ENCODE measurements at regions not wholly inside any gene's neighbourhood (a gene's known extent, or its start where the extent isn't known, plus 50 kb on each side); places are given as distances from the start of the nearest gene placed in this dataset.
"Not testable (repeated sequence)": the region's sequence is repeated elsewhere in the genome, so short reads cannot be mapped to it uniquely, and the experiment has no call there.

DNA sequence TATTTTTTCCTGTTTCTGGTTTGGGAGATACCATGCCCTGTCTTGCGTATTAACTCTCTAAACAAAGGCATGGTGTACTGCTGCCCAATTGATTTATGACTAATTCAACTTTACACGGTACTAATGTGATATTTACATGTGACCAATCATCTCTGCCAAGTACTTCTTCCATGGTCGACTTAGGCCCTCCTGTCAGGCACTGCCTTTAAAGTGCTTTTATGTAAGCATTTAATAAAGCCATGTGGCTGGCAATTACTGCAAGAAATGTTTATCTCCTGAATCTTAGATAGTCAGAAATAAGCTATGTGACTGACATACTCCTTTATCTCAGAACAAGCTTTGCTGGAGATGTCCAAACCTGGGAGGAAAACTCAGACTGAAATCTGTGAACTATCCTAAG is 323.4 kb downstream of the BTBD3 start:
- no peak overlapping the region for H3K27ac Mint-ChIP-seq (ENCODE audit: unreplicated experiment)
- H3K9me3 ChIP-seq (ENCODE audit: insufficient read depth, low read depth, low read length), result no peaks in the 10 kb centered on the region
- H3K36me3 ChIP-seq (ENCODE audit: insufficient read depth, low read length), result no peaks in the 10 kb centered on the region
- H3K9ac ChIP-seq (ENCODE audit: low read length), result no peak overlapping the region
- no peaks in the 10 kb centered on the region for H3K4me1 Mint-ChIP-seq (ENCODE audit: low read depth, unreplicated experiment)
- no peaks in the 10 kb centered on the region for H4K20me1 ChIP-seq (ENCODE audit: insufficient read depth, low read length)
- no peak overlapping the region for H3K4me3 ChIP-seq (ENCODE audit: insufficient read depth, low read depth, low read length)
- H3K9me3 Mint-ChIP-seq (ENCODE audit: unreplicated experiment), result peaks cover 8% of the 10 kb centered on the region
- H3K79me2 ChIP-seq (ENCODE audit: insufficient read depth, low read length), result no peaks in the 10 kb centered on the region
- no peak overlapping the region for H2AFZ ChIP-seq (ENCODE audit: low read depth, low read length)
- DNase-seq (ENCODE audit: low read depth) (no peak), FAIRE-seq (no peak)
- H3K27ac ChIP-seq (ENCODE audit: low read depth, low read length), result no peak overlapping the region
- H3K36me3 Mint-ChIP-seq (ENCODE audit: low read depth, unreplicated experiment), result no peaks in the 10 kb centered on the region
- H3K4me3 Mint-ChIP-seq (ENCODE audit: unreplicated experiment), result no peak overlapping the region
- TF ChIP-seq EZH2 (IDR thresholded peaks at IDR 0.05; ENCODE audit: insufficient read depth, low read length), result no peak
- TF ChIP-seq, protein P1, sequence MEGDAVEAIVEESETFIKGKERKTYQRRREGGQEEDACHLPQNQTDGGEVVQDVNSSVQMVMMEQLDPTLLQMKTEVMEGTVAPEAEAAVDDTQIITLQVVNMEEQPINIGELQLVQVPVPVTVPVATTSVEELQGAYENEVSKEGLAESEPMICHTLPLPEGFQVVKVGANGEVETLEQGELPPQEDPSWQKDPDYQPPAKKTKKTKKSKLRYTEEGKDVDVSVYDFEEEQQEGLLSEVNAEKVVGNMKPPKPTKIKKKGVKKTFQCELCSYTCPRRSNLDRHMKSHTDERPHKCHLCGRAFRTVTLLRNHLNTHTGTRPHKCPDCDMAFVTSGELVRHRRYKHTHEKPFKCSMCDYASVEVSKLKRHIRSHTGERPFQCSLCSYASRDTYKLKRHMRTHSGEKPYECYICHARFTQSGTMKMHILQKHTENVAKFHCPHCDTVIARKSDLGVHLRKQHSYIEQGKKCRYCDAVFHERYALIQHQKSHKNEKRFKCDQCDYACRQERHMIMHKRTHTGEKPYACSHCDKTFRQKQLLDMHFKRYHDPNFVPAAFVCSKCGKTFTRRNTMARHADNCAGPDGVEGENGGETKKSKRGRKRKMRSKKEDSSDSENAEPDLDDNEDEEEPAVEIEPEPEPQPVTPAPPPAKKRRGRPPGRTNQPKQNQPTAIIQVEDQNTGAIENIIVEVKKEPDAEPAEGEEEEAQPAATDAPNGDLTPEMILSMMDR (IDR thresholded peaks at IDR 0.05; ENCODE audit: insufficient read depth, low read depth, low read length), result no peak
- H3K4me1 ChIP-seq (ENCODE audit: insufficient read depth, low read length), result no peaks in the 10 kb centered on the region
- no peak overlapping the region for H3K4me2 ChIP-seq (ENCODE audit: low read length)
- peaks cover 2% of the 10 kb centered on the region for H3K27me3 Mint-ChIP-seq (ENCODE audit: low read depth, unreplicated experiment)
- no peaks in the 10 kb centered on the region for H3K27me3 ChIP-seq (ENCODE audit: insufficient read depth, low read length)

DNA sequence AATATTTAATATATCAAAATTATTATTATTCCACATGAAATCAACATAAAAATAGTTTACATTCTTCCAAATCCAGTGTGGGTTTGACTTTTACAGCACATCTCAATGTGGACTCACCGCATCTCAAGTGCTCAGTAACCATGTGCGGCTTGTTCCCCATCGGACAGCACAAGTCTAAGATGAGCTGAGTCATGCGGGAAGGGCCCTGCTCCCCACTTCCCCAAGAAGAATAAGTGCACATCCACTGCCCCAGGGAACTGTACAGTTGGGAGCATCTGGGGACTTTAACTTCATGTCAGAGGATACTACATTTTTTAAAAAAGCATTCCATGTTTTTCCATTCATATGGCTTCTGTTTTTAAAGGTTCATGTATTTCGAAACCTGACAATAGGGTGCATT is 325.6 kb downstream of the BTBD3 start:
- no peaks in the 10 kb centered on the region for H3K36me3 ChIP-seq (ENCODE audit: insufficient read depth, low read length)
- H3K4me3 ChIP-seq (ENCODE audit: insufficient read depth, low read depth, low read length), result no peak overlapping the region
- H3K27me3 ChIP-seq (ENCODE audit: insufficient read depth, low read length), result no peaks in the 10 kb centered on the region
- no peak overlapping the region for H2AFZ ChIP-seq (ENCODE audit: low read depth, low read length)
- Mint-ChIP-seq H3K4me3 (ENCODE audit: unreplicated experiment) (no peak overlapping the region), H3K36me3 (ENCODE audit: low read depth, unreplicated experiment) (no peaks in the 10 kb centered on the region), H3K27me3 (ENCODE audit: low read depth, unreplicated experiment) (peaks cover 6% of the 10 kb centered on the region), H3K9me3 (ENCODE audit: unreplicated experiment) (peaks cover 9% of the 10 kb centered on the region), H3K27ac (ENCODE audit: unreplicated experiment) (no peak overlapping the region), H3K4me1 (ENCODE audit: low read depth, unreplicated experiment) (no peaks in the 10 kb centered on the region)
- no peaks in the 10 kb centered on the region for H3K4me1 ChIP-seq (ENCODE audit: insufficient read depth, low read length)
- H3K9ac ChIP-seq (ENCODE audit: low read length), result no peak overlapping the region
- no peak overlapping the region for H3K27ac ChIP-seq (ENCODE audit: low read depth, low read length)
- H3K79me2 ChIP-seq (ENCODE audit: insufficient read depth, low read length), result no peaks in the 10 kb centered on the region
- H4K20me1 ChIP-seq (ENCODE audit: insufficient read depth, low read length), result no peaks in the 10 kb centered on the region
- DNase-seq (ENCODE audit: low read depth) (no peak), FAIRE-seq (no peak)
- no peak overlapping the region for H3K4me2 ChIP-seq (ENCODE audit: low read length)
- no peak for TF ChIP-seq EZH2 (IDR thresholded peaks at IDR 0.05; ENCODE audit: insufficient read depth, low read length)
- TF ChIP-seq, protein P1 (IDR thresholded peaks at IDR 0.05; ENCODE audit: insufficient read depth, low read depth, low read length), result no peak
- no peaks in the 10 kb centered on the region for H3K9me3 ChIP-seq (ENCODE audit: insufficient read depth, low read depth, low read length)

DNA sequence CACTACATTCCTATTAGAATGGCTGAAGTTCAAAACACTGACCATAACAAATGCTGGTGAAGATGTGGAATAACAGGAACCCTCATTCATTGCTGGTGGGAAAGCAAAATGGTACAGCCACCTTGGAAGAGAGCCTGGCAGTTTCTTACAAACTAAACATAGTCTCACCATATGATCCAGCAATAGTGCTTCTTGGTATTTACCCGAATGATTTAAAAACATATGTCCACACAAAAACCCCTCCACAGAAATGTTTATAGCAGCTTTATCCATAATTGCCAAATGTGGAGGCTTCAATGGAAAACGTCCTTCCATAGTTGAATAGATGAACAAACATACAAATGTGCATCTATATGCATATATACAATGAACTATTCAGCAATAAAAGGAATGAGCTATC is 330.8 kb downstream of the BTBD3 start:
- Mint-ChIP-seq H3K36me3 (ENCODE audit: low read depth, unreplicated experiment) (no peaks in the 10 kb centered on the region), H3K27ac (ENCODE audit: unreplicated experiment) (no peak overlapping the region), H3K4me3 (ENCODE audit: unreplicated experiment) (no peak overlapping the region), H3K27me3 (ENCODE audit: low read depth, unreplicated experiment) (peaks cover 7% of the 10 kb centered on the region), H3K4me1 (ENCODE audit: low read depth, unreplicated experiment) (peaks cover 10% of the 10 kb centered on the region), H3K9me3 (ENCODE audit: unreplicated experiment) (peaks cover 10% of the 10 kb centered on the region)
- H4K20me1 ChIP-seq (ENCODE audit: insufficient read depth, low read length), result no peaks in the 10 kb centered on the region
- H3K4me3 ChIP-seq (ENCODE audit: insufficient read depth, low read depth, low read length), result no peak overlapping the region
- TF ChIP-seq, protein P1 (IDR thresholded peaks at IDR 0.05; ENCODE audit: insufficient read depth, low read depth, low read length), result no peak
- no peak for FAIRE-seq
- H3K79me2 ChIP-seq (ENCODE audit: insufficient read depth, low read length), result no peaks in the 10 kb centered on the region
- DNase-seq (ENCODE audit: low read depth), result no peak
- H3K9ac ChIP-seq (ENCODE audit: low read length), result no peak overlapping the region
- no peaks in the 10 kb centered on the region for H3K9me3 ChIP-seq (ENCODE audit: insufficient read depth, low read depth, low read length)
- no peaks in the 10 kb centered on the region for H3K36me3 ChIP-seq (ENCODE audit: insufficient read depth, low read length)
- no peaks in the 10 kb centered on the region for H3K27me3 ChIP-seq (ENCODE audit: insufficient read depth, low read length)
- no peak overlapping the region for H2AFZ ChIP-seq (ENCODE audit: low read depth, low read length)
- no peak overlapping the region for H3K27ac ChIP-seq (ENCODE audit: low read depth, low read length)
- H3K4me1 ChIP-seq (ENCODE audit: insufficient read depth, low read length), result no peaks in the 10 kb centered on the region
- H3K4me2 ChIP-seq (ENCODE audit: low read length), result no peak overlapping the region

- not testable (repeated sequence) for H3K79me2 ChIP-seq (ENCODE audit: insufficient read depth, low read length); H3K9me3 ChIP-seq (ENCODE audit: insufficient read depth, low read depth, low read length); FAIRE-seq; H3K27me3 Mint-ChIP-seq (ENCODE audit: low read depth, unreplicated experiment); H4K20me1 ChIP-seq (ENCODE audit: insufficient read depth, low read length); H3K4me3 ChIP-seq (ENCODE audit: insufficient read depth, low read depth, low read length); H3K36me3 Mint-ChIP-seq (ENCODE audit: low read depth, unreplicated experiment); H2AFZ ChIP-seq (ENCODE audit: low read depth, low read length); H3K9ac ChIP-seq (ENCODE audit: low read length); H3K27me3 ChIP-seq (ENCODE audit: insufficient read depth, low read length); H3K27ac ChIP-seq (ENCODE audit: low read depth, low read length); H3K36me3 ChIP-seq (ENCODE audit: insufficient read depth, low read length); H3K4me3 Mint-ChIP-seq (ENCODE audit: unreplicated experiment); H3K9me3 Mint-ChIP-seq (ENCODE audit: unreplicated experiment); H3K4me1 ChIP-seq (ENCODE audit: insufficient read depth, low read length); H3K4me1 Mint-ChIP-seq (ENCODE audit: low read depth, unreplicated experiment); H3K4me2 ChIP-seq (ENCODE audit: low read length); H3K27ac Mint-ChIP-seq (ENCODE audit: unreplicated experiment); DNase-seq (ENCODE audit: low read depth)
Observed at GRCh38 chr20:12250661-12251060, 333.0 kb downstream of the BTBD3 start.
